ENCODE measurements at regions not wholly inside any gene's neighbourhood (a gene's known extent, or its start where the extent isn't known, plus 50 kb on each side); places are given as distances from the start of the nearest gene placed in this dataset.
A peak's percentile ranks its signal among the peaks of the same experiment; 100 is the strongest.
"Not testable (repeated sequence)": the region's sequence is repeated elsewhere in the genome, so short reads cannot be mapped to it uniquely, and the experiment has no call there.

DNA sequence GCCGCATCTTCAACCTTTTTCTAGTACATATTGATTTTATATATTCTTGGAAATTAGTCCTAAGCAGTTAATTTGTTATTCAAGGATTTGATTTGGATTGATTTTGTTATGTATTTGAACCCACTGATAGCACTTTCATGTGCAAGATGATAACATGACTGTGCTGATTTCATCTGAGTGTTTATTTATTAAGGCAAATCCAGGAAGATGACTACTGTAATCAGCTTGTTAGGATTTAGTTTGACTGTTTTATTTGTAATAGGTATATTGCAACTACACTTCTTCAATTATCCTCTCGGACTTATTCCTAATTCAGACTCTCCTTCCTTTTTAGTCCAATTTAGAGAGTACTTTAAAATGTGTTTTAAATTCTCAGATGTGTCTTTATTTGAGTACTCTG is 75.1 kb upstream of the PRKG1 start:
- DNase-seq (ENCODE audit: low read depth): no peak

DNA sequence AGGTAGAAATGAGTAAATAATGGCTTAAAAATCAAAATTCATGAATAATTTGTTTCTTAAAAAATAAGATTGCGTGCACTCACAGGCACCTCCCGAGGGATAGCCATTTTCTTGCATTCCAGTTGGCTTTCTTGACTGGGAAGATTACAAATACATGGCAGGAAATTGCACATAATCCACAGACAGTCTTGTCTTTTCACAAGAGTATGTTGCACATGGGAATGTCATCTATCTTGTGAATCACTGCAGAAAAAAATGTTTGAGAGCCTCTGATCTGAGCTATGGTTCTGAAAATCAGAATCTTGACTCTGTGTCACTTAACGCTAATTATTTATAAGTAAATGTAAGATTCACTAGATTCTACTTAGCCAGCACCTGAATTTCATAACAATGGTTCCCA is 74.1 kb upstream of the PRKG1 start:
- DNase-seq (ENCODE audit: low read depth): peak; percentile 97

DNA sequence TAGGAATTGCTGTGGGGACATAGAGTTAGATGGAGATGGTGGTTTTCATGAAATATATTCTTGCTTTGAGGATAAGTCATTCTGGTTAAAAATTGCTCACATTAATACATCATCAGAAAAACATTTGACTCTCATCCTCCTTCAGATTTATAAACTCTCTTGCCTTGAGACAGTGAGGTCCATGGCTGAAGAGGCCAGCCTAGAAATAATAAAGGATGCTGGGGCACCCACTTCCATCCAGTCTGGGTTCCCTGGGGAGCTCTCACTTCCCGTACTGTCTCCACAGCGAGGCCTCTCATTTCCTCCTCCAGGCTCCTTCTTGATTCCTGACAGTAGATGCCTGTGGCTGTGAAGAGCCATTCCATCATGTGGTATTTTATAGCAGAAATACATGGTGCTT is 73.3 kb upstream of the PRKG1 start:
- DNase-seq (ENCODE audit: low read depth): peak; percentile 60

DNA sequence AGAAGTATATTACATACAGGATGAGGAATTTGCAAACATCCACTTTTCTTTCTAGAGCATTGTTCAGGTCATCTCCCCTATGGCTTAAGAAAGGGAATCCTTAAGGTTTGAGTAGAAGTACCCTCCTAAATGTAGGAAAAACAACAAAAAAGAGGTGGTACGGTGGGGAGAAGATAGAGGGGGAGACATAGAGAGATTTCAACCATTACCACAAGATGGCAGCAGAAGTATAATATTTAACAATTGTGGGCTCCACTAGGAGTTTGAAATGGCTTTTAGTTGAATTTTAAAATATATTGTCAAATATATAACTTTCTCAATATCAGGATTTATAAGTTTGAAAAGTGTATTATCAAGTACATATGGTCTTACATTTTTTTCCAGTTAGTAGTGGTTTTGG is 72.7 kb upstream of the PRKG1 start:
- no peak for DNase-seq (ENCODE audit: low read depth)

DNA sequence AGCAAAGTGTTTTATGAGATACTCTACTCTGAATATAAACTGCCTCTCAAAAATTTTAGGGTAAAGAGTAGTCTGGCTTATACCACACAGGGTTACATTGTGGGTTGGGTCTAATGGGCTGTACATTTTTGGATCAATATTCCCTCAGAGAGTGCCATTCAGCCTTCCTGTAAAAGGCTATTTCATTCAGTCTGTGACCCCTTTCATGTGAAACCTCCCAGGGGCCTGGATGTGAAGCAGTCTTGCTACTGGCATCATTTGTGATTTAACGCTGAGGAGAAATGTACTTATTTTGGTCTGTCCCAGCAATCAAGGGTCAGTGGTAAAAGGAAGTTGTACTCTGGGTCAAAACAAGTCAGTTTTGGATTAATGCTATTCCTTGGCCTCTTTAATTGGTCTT is 71.8 kb upstream of the PRKG1 start:
- DNase-seq (ENCODE audit: low read depth): no peak

DNA sequence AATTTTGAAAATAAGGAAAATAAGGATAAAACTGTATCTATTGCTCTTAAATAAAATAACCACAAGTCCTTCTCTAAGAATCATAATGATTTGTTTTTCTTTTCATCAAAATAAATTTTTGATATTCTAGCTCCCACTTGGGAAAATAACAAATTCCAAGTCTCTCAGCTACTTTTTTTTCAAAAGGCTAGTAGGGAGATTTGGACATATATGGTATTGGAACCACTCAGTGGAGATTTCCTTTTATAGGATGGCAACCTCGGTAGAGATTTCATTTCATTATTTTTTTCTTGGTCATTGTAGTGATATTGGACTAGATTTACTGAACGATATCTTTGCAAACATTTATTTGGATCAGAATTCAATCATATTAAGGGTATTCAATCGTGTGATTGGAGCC is 69.5 kb upstream of the PRKG1 start:
- DNase-seq (ENCODE audit: low read depth): no peak

DNA sequence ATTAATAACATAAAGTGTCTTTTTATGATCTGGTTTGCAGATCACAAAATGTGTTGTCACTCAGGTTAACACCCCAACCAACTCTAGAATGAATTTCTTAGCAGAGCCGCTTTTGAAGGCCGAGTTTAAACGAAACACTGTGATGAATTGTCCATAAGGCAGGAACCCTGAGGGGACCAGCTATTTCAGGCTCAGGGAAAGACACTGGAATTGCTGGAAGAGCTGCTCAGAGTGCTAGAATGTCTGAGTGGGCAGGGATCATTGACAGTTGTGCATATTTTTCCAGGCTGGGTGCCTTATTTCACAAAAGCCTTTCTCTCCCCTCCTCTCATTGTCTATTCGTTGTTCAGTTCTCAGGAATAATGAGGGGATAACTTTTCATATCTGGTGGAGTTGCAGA is 68.7 kb upstream of the PRKG1 start:
- DNase-seq (ENCODE audit: low read depth): no peak

DNA sequence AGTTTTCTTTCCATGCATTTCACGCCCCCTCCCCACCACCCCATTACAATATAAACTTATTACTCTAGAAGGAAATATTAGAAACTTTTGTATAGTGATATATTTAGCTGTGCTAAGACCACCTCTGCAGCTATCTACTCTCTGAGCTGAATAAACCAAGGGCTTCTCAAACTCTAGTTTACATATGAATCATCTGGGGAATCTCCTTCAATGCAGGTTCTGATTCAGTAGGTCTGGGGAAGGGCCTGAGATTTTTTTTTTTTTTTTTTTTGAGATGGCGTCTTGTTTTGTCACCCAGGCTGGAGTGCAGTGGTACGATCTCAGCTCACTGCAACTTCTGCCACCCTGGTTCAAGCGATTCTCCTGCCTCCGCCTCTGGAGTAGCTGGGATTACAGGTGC is 67.6 kb upstream of the PRKG1 start:
- no peak for DNase-seq (ENCODE audit: low read depth)

DNA sequence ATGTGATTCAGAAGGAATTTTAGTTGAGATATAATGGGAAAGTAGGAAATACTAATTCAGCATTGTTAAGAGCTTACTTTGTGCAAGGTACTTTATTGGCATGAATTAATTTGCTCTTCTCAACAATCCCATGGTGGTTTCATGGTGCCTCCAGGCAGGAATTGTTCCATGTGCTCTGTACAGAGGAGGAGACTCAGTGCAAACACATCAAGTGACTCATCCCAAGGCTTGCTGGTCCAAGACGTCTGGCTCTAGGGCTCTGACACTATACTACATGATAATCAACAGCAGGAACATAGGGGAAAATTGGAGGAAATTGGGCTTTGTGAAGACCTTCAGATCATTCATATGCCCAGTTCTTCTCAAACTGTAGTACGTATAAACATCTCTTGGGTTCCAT is 66.5 kb upstream of the PRKG1 start:
- peak; percentile 43 for DNase-seq (ENCODE audit: low read depth)

DNA sequence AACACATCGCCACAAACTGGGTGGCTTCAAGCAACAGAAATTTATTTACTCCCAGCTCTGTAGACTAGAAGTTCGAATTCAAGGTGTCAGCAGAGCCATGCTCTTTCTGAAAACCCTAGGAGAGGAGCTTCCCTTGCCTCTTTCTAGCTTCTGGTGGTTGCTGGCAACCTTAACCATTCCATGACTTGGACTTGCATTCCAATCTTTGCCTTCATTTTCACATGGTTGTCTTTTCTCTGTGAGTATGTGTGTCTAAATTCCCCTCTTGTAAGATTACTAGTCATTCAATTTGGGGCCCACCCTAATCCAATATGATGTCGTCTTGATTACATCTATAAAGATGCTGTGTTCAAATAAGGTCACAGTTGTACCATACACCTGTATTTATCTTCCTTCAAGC is 65.9 kb upstream of the PRKG1 start:
- DNase-seq (ENCODE audit: low read depth): no peak

DNA sequence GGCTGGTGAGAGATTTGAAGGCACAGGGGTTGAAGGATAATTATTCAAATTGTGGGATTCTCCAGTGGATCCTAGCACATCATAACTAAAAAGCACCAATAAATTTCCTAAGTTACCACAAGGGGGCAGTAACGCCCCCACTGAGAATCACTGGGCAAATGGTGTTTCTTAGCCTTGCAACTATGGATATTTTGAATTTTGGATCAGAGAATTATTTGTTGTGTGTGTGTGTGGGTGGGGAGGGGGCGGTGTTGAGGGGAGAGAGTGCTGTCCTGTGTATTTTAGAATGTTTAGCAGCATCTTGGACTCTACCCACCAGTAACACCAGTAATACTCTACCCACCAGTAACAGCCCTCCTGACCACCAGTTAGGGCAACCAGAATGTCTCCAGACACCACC is 63.3 kb upstream of the PRKG1 start:
- DNase-seq (ENCODE audit: low read depth): no peak

DNA sequence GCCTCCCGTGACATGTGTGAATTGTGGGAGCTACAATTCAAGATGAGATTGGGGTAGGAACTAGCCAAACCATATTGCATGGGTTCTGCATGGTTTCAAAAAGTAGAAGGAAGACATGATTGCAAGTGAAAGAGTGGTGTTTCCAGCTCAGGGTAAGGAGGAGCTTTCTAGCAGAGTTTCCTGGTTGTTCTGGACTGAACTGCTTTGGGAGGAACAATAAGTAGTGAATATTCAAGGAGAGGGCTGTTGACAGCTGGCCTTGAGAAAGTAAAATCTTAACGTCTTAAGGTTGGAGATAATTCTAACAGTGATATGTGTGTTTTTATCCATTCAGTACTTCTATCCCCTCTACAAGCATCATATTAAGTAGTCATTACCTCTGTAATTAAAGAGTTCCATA is 62.2 kb upstream of the PRKG1 start:
- DNase-seq (ENCODE audit: low read depth): no peak

DNA sequence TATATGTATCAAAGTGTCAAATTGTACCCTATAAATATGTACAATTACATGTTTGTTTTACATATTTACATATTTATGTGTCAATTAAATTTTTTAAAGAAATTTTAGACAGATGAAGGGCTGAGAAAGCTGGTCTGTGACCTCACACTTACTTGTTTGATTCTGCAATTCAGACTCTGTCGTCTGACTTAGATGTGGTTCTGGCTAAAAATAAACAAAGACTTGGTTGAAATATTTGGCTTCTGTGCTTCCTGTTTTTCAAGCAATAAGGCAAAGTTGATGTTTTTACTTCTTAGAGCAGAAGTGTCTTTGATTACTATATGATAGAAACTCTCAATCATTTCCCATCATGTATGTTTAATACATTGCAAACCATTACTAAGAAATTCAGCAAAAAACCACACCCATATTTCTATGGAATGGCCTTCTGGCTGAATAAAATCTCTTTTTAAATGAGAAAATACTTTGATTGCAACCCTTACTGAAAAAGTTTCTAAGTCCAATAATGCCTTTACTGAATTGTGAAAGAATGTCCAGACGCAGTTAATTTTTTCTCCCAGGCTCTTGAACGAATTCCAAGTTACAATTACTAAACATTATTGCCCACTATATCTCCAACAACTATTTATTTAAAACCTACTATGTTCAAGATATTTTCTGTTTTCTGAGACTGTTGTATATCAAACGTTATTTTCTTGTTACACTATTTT is 59.5 kb upstream of the PRKG1 start:
- DNase-seq (ENCODE audit: low read depth): peak; percentile 47

DNA sequence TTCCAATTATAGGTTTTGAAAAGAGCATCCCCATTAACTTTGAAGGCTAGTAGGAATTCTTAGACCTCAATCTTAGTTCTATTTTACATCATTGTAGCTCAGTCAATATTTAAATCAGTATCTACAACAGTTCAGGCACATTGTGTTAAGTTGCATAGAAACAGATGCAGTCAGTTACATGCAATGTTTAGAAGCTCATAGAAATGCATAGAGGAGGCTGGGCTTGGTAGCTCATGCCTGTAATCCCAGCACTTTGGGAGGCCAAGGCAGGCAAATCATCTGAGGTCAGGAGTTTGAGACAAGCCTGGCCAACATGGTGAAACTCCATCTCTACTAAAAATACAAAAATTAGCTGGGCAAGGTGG is 58.9 kb upstream of the PRKG1 start:
- not testable (repeated sequence) for DNase-seq (ENCODE audit: low read depth)

DNA sequence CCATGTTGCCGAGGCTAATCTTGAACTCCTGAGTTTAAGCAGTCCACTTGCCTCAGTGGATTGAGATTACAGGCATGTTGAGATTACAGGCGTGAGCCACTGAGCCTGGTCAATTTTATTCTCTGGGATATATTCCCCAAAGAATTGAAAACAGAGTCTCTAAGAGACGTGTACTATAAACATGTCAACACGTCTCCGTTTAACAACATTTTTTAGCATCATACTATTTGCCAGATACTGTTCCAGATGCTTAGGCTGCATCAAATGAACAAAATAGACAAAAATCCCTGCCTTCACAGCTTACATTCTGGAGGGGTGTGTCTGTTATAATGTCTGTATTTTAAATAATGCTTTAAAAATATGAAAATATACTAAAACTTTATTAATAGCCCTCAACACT is 54.1 kb upstream of the PRKG1 start:
- DNase-seq (ENCODE audit: low read depth): no peak

DNA sequence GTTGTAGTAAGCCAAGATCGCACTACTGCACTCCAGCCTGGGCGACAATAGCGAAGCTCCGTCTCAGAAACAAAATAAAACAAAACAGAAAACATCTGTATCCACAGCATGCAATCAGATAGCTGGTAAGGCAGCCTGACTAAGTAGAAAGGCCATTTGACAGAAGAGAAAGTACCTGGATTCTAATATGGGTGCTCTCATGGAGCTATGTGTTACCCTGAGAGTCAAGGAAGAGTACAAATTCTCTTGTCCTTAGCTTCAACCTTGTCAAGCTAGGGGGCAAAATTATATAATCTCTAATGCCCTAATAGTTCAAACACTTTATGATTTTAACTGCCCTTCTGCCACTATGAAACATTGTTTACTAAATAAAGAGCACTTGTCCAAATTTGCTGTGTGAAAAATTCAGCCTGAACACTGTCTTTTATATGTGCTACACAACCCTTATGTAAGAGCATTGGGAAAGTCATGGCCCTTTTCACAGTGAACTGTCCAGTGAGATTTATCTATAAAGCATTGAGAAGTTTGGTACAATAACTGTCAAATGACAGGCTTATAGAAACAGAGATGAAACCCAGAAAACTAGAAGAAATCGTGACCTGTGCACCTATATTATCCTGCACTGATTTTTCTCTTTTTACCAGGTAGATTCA is 51.2 kb upstream of the PRKG1 start:
- DNase-seq (ENCODE audit: low read depth): no peak

DNA sequence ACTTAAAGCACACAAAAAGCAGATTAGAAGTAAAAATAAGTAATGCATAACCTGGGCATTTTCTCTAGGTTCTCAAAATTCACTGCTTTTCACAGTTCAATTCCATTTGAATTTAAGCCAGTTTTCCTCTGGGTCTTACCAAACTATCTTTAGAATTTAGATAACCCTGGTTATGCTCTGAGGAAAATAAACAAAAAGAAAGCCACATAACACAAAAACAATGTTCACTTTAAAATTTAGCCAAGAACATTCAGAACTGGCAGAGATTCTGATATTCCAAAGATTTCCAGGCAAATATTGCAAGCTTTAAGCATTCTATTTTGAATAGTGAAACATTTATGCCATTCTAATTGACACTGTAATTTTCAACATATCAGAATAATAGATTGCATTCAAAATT is 50.7 kb upstream of the PRKG1 start:
- DNase-seq (ENCODE audit: low read depth): no peak

Data from amniotic epithelial cell (primary cell).